Body of pancreas (tissue), 4 donors: ENCODE measurements at regions not wholly inside any gene's neighbourhood (a gene's known extent, or its start where the extent isn't known, plus 50 kb on each side); places are given as distances from the start of the nearest gene placed in this dataset.

Source experiments
- ATAC-seq: fragments of 150-250 bp; one replicate; pipeline ENCODE4 v1.9.1; 2016
- DNase-seq, 4 donors: peaks; one replicate each; pipeline ENCODE4 v3.0.0-alpha.2; 2019
- H3K27ac ChIP-seq, 4 donors: fragments of 200-600 bp; sonication (generic); 1 replicate in 3 of 4; 2 replicates in 1 of 4; pipeline versions ENCODE4 v1.5.1 to v1.6.1; 2016 to 2019; ENCODE audit warnings: mild to moderate bottlenecking in 1 of 4, mixed read lengths in 1 of 4, moderate library complexity in 1 of 4
- H3K27me3 ChIP-seq, 2 donors: fragments of 200-600 bp; sonication (generic); one replicate each; pipeline ENCODE4 v1.6.0; 2016; ENCODE audit warnings: mild to moderate bottlenecking in 1 of 2
- H3K36me3 ChIP-seq, 2 donors: fragments of 200-600 bp; sonication (generic); replicated peaks in 1 of 2; 2 replicates each; pipeline ENCODE4 v1.5.1; 2016; ENCODE audit warnings: low read depth in 2 of 2; ENCODE audit not compliant: insufficient read depth in 1 of 2
- H3K4me1 ChIP-seq: fragments of 200-600 bp; sonication (generic); one replicate; pipeline ENCODE4 v1.6.0; 2016
- H3K4me3 ChIP-seq, 2 donors: fragments of 200-600 bp; sonication (generic); 1 replicate in 1 of 2; 2 replicates in 1 of 2; pipeline ENCODE4 v1.5.1; 2016 to 2019
- H3K9me3 ChIP-seq, 3 donors: fragments of 200-600 bp; sonication (generic); 1 replicate in 2 of 3; 2 replicates in 1 of 3; pipeline ENCODE4 v1.5.1; 2016
- POLR2A ChIP-seq, 3 donors: fragments of 450-650 bp; IDR thresholded peaks; one replicate each; pipeline ENCODE4 v1.6.1; 2016; ENCODE audit warnings: antibody characterized with exemption in 3 of 3, mild to moderate bottlenecking in 2 of 3
- WGBS, 2 donors: methylation state at CpG; one replicate each; pipeline ENCODE4 v1.1.5; 2017; 5-methylcytosine and 5-hydroxymethylcytosine counted together
- intact Hi-C: fragments of 100-400 bp; cut with DNase I; formaldehyde crosslinking; loops from one replicate; pipeline ENCODE4 v1.15.1; 2023
- TF ChIP-seq, protein P1 (sequence below), 7 experiments: fragments of 450-650 bp in 4 of 7; fragments of 200-600 bp in 3 of 7; sonication (generic) in 3 of 7; IDR thresholded peaks; one replicate each; pipeline ENCODE4 v1.5.1; 2016 to 2019; ENCODE audit warnings: antibody characterized with exemption in 7 of 7

DNA sequence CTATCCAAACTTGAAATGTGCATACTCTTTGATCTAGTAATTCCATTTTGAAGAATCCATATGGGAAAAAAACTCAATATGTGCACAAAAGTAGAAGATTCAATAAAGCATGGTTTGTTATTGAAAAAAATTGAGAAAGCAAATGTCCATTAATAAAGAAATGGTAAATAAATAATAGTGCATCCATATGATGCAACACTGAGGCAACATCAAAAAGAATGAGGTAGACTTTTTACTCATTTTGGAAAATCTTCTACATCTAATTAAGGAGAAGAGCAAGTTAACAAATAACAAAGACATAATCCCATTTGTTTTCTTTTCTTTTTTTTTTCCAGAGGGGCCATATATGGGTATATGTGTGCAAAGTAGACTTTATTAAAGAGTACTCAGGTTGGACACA is 52.5 kb upstream of the FST start:
- Histone ChIP-seq H3K4me3 (no peak overlapping the region), H3K36me3 (no peaks in the 10 kb centered on the region), H3K9me3 (no peaks in the 10 kb centered on the region), H3K27ac (no peak overlapping the region), H3K4me1 (peaks cover 1% of the 10 kb centered on the region), H3K27me3 (no peaks in the 10 kb centered on the region)
- intact Hi-C loops: no loop called here
- TF ChIP-seq, protein P1, sequence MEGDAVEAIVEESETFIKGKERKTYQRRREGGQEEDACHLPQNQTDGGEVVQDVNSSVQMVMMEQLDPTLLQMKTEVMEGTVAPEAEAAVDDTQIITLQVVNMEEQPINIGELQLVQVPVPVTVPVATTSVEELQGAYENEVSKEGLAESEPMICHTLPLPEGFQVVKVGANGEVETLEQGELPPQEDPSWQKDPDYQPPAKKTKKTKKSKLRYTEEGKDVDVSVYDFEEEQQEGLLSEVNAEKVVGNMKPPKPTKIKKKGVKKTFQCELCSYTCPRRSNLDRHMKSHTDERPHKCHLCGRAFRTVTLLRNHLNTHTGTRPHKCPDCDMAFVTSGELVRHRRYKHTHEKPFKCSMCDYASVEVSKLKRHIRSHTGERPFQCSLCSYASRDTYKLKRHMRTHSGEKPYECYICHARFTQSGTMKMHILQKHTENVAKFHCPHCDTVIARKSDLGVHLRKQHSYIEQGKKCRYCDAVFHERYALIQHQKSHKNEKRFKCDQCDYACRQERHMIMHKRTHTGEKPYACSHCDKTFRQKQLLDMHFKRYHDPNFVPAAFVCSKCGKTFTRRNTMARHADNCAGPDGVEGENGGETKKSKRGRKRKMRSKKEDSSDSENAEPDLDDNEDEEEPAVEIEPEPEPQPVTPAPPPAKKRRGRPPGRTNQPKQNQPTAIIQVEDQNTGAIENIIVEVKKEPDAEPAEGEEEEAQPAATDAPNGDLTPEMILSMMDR (IDR thresholded peaks at IDR 0.05): no peak
- no peak for TF ChIP-seq POLR2A (IDR thresholded peaks at IDR 0.05)
- ATAC-seq (no peak), DNase-seq (no peak)

DNA sequence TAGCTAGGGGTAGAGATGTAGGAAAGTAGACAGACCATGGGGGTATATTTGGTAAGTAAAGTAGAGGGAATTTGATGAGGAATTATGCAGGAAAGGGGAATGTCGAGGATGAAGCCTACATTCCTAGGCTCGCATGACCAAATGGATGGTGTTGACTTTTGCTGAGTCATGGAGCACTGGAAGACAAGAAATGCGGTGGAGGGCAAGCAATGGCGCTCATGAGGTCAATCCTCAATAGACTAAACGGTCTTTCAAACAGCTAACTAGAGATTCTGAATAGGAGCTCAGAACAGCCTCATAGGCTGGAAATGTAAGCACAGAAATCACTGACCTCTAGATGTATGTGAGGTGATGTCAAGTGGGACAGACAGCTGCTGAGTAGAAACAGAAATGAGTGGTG is 50.7 kb upstream of the FST start:
- H3K27ac ChIP-seq: no peak overlapping the region
- no peaks in the 10 kb centered on the region for H3K9me3 ChIP-seq
- ATAC-seq: no peak
- H3K36me3 ChIP-seq: no peaks in the 10 kb centered on the region
- H3K27me3 ChIP-seq: no peaks in the 10 kb centered on the region
- peaks cover 7% of the 10 kb centered on the region for H3K4me1 ChIP-seq
- DNase-seq: no peak
- 82 to 88% methylated on average over 5 of the region's 5 CpGs for WGBS, 2 donors
- TF ChIP-seq POLR2A (IDR thresholded peaks at IDR 0.05): no peak
- TF ChIP-seq, protein P1 (IDR thresholded peaks at IDR 0.05): no peak
- H3K4me3 ChIP-seq: no peak overlapping the region
- intact Hi-C loops: no loop called here

DNA sequence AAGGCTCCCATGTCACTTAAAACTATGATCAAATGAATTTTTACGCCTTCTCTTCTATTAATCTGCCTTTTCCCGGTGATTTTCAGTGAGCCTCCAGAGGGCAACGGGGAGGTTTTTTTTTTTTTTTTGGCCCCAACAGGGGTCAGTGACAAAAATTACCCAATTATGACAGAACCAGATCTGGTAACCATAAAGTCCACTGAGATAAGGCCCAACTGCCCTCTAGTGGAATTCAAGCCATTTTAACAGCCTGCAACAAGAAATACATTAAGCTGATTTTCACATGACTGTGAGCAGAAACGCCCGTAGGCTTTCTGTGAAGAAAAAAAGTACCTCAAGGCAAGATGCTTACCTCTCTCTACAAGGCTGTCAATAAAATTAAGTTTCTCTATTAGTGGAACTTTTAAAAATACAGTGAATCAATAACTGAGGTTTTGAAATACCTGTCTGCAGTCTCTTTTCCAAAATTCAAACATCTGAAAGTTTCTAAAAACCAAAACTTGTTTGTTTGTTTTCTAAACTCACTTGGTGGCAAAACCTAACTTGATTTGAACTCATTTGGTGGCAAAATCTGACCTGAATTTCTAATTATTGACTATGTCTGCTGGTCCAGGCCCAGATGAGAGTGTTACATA is 49.7 kb upstream of the FST start:
- DNase-seq (no peak), ATAC-seq (no peak)
- no peaks in the 10 kb centered on the region for H3K36me3 ChIP-seq
- H3K4me3 ChIP-seq: no peak overlapping the region
- no peak for TF ChIP-seq POLR2A (IDR thresholded peaks at IDR 0.05)
- TF ChIP-seq, protein P1 (IDR thresholded peaks at IDR 0.05): peak in 4 of 7 experiments; percentile 7 to 31 (median 13)
- no peak overlapping the region for H3K27ac ChIP-seq
- no peaks in the 10 kb centered on the region for H3K27me3 ChIP-seq
- H3K9me3 ChIP-seq: no peaks in the 10 kb centered on the region
- H3K4me1 ChIP-seq: peaks cover 7% of the 10 kb centered on the region
- intact Hi-C loops: no loop called here
- 65 to 70% methylated on average over 5 of the region's 5 CpGs for WGBS, 2 donors
